Liver (tissue), 8 donors: ENCODE measurements at regions not wholly inside any gene's neighbourhood (a gene's known extent, or its start where the extent isn't known, plus 50 kb on each side); places are given as distances from the start of the nearest gene placed in this dataset.

Experiments
- DNase-seq: peaks from one replicate; pipeline ENCODE4 v3.0.0-alpha.2; 2017; ENCODE audit warnings: low spot score
- H3K27ac ChIP-seq, 2 donors: one replicate each; pipeline ENCODE4 v1.7.0; 2013; ENCODE audit warnings: inconsistent platforms in 2 of 2, low read length in 2 of 2, control low read depth in 1 of 2, low read depth in 1 of 2, mild to moderate bottlenecking in 1 of 2
- H3K27me3 ChIP-seq, 4 donors: one replicate each; pipeline versions ENCODE4 v1.6.1 to v1.7.0; 2013; ENCODE audit warnings: low read length in 3 of 4, inconsistent platforms in 1 of 4, mild to moderate bottlenecking in 1 of 4, moderate library complexity in 1 of 4; ENCODE audit not compliant: control insufficient read depth in 4 of 4, insufficient read depth in 4 of 4
- H3K36me3 ChIP-seq, 4 donors: one replicate each; pipeline versions ENCODE4 v1.6.1 to v1.7.0; 2013; ENCODE audit warnings: low read length in 3 of 4, mild to moderate bottlenecking in 3 of 4, low read depth in 1 of 4, moderate library complexity in 1 of 4; ENCODE audit not compliant: control insufficient read depth in 4 of 4, insufficient read depth in 3 of 4
- H3K4me1 ChIP-seq, 4 donors: one replicate each; pipeline versions ENCODE4 v1.6.1 to v1.7.0; 2013; ENCODE audit warnings: low read length in 3 of 4, mild to moderate bottlenecking in 3 of 4, moderate library complexity in 1 of 4; ENCODE audit not compliant: control insufficient read depth in 4 of 4, insufficient read depth in 4 of 4
- H3K4me3 ChIP-seq, 3 donors: one replicate each; pipeline versions ENCODE4 v1.6.1 to v1.7.0; 2013; ENCODE audit warnings: low read length in 3 of 3, control low read depth in 1 of 3, low read depth in 1 of 3, mild to moderate bottlenecking in 1 of 3
- H3K9ac ChIP-seq, 2 donors: one replicate each; pipeline ENCODE4 v1.7.0; 2013; ENCODE audit warnings: low read length in 2 of 2, mild to moderate bottlenecking in 2 of 2, moderate library complexity in 2 of 2, control low read depth in 1 of 2, low read depth in 1 of 2
- H3K9me3 ChIP-seq, 4 donors: one replicate each; pipeline versions ENCODE4 v1.6.1 to v1.7.0; 2013; ENCODE audit warnings: low read length in 3 of 4; ENCODE audit not compliant: control insufficient read depth in 4 of 4
- EGR1 ChIP-seq, 2 donors: IDR thresholded peaks; 2 replicates each; pipeline ENCODE4 v1.6.1; 2016 to 2018; ENCODE audit warnings: antibody characterized with exemption in 2 of 2, low read depth in 2 of 2
- FOXA1 ChIP-seq: IDR thresholded peaks from 2 replicates; pipeline ENCODE4 v1.6.1; 2016; ENCODE audit warnings: antibody characterized with exemption
- FOXA2 ChIP-seq: IDR thresholded peaks from 2 replicates; pipeline ENCODE4 v1.6.1; 2016; ENCODE audit warnings: antibody characterized with exemption
- GABPA ChIP-seq, 2 donors: IDR thresholded peaks in 1 of 2; conservative IDR thresholded peaks in 1 of 2; 2 replicates each; pipeline ENCODE4 v1.6.1; 2016; ENCODE audit warnings: antibody characterized with exemption in 2 of 2, mild to moderate bottlenecking in 1 of 2, moderate library complexity in 1 of 2
- HNF4A ChIP-seq, 2 donors: conservative IDR thresholded peaks; 2 replicates each; pipeline ENCODE4 v1.6.1; 2016; ENCODE audit warnings: antibody characterized with exemption in 2 of 2, mild to moderate bottlenecking in 2 of 2
- HNF4G ChIP-seq: IDR thresholded peaks from 2 replicates; pipeline ENCODE4 v1.6.1; 2016; ENCODE audit warnings: antibody characterized with exemption
- JUND ChIP-seq, 2 donors: IDR thresholded peaks; 2 replicates each; pipeline ENCODE4 v1.6.1; 2016; ENCODE audit warnings: antibody characterized with exemption in 2 of 2
- NR2F2 ChIP-seq: IDR thresholded peaks from 2 replicates; pipeline ENCODE4 v1.6.1; 2016; ENCODE audit warnings: antibody characterized with exemption
- RAD21 ChIP-seq, 2 donors: IDR thresholded peaks; 2 replicates each; pipeline ENCODE4 v1.6.1; 2016; ENCODE audit warnings: antibody characterized with exemption in 2 of 2, mild to moderate bottlenecking in 2 of 2
- RXRA ChIP-seq, 2 donors: IDR thresholded peaks; 2 replicates each; pipeline ENCODE4 v1.6.1; 2017 to 2018; ENCODE audit warnings: antibody characterized with exemption in 2 of 2, mild to moderate bottlenecking in 1 of 2
- SP1 ChIP-seq: IDR thresholded peaks from 2 replicates; pipeline ENCODE4 v1.6.1; 2018; ENCODE audit warnings: antibody characterized with exemption, mild to moderate bottlenecking
- TAF1 ChIP-seq: conservative IDR thresholded peaks from 2 replicates; pipeline ENCODE4 v1.6.1; 2016; ENCODE audit warnings: antibody characterized with exemption, mild to moderate bottlenecking
- YY1 ChIP-seq: IDR thresholded peaks from 2 replicates; pipeline ENCODE4 v1.6.1; 2016; ENCODE audit warnings: antibody characterized with exemption, mild to moderate bottlenecking
- WGBS: extraction: QIAGEN DNeasy Blood & Tissue Kit; methylation state at CpG from one replicate; pipeline ENCODE4 v1.1.7; 2013; 5-methylcytosine and 5-hydroxymethylcytosine counted together
- TF ChIP-seq, protein P1 (sequence below): IDR thresholded peaks from 2 replicates; pipeline ENCODE4 v1.6.1; 2016; ENCODE audit warnings: antibody characterized with exemption
- TF ChIP-seq, protein P2 (sequence below): IDR thresholded peaks from 2 replicates; pipeline ENCODE4 v1.6.1; 2016; ENCODE audit warnings: antibody characterized with exemption
- TF ChIP-seq, protein P3 (sequence below): fragments of 150-350 bp; IDR thresholded peaks from 2 replicates; pipeline ENCODE4 v1.5.1; 2017; ENCODE audit warnings: improper control_type of control experiment, low read depth, low read length; ENCODE audit not compliant: missing input control
- TF ChIP-seq, protein P4 (sequence below): IDR thresholded peaks from 2 replicates; pipeline ENCODE4 v1.6.1; 2016; ENCODE audit warnings: antibody characterized with exemption
- TF ChIP-seq, protein P5 (sequence below): IDR thresholded peaks from 2 replicates; pipeline ENCODE4 v1.6.1; 2016; ENCODE audit warnings: antibody characterized with exemption, mild to moderate bottlenecking
- donor health status: healthy.
- donor health status: healthy.
- donor health status: healthy.
- donor health status: healthy.
- donor health status: healthy.

DNA sequence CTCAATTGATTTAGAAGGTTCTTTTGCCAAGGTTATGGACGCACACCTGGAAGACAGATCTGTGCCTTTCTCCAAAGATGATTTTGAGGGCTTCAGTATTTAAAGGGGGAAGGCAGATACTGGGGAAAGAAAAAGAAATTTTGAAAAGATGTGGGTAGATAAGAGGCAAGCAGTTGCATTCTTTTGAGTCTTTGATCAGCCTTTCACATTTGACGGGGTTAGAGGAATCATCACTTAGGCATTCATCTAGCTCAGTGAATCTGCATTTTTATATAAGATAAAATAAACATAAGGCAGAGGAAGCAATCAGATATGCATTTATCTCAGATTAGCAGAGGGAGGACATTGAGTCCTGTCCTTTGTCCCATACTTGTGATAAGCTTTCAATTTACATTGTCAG is 243.4 kb upstream of the RAI14 start:
- TF ChIP-seq RXRA (IDR thresholded peaks at IDR 0.05) (no peak), GABPA (IDR thresholded peaks at IDR 0.05 in 1 of 2, conservative IDR thresholded peaks at IDR 0.05 in 1 of 2) (no peak), SP1 (no peak), HNF4G (no peak), HNF4A (conservative IDR thresholded peaks at IDR 0.05) (no peak)
- TF ChIP-seq, protein P1, sequence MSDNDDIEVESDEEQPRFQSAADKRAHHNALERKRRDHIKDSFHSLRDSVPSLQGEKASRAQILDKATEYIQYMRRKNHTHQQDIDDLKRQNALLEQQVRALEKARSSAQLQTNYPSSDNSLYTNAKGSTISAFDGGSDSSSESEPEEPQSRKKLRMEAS, result no peak

DNA sequence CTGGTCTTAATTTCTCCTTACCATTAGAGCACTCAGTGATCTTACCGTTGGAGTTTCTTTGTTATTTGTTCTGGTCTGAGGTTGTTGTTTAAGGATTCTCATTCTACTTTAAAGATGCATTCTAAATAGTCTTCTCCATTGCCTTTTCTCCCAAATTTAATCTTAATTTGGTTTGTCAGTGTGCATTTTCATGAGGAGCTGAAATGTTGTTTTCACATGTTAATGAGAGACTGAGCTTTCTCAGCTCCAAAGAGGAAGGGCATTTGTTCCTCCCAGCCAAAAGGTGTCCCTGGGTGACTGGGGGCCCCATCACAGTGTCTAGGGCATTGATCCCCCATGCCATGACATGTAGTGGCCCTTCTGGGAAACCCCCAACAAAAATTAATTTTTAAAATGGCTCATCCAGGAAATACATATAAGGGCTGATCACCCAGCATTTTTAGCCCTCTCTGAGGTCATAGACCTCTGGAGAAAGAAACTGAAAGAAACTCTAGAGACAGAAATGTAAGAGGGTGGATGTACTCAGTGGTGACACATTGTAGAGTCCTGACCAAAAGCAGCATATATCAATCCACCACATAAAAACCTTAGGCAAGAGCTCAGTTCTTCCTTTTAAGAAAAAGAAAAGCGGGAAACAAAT is 240.4 kb upstream of the RAI14 start:
- 66% methylated on average over 2 of the region's 2 CpGs for WGBS
- Histone ChIP-seq H3K4me1 (no peaks in the 10 kb centered on the region), H3K36me3 (no peaks in the 10 kb centered on the region)

More for the DNA sequence above, 243.4 kb upstream of the RAI14 start:
- no peaks in the 10 kb centered on the region for H3K4me1 ChIP-seq
- no peak for DNase-seq
- no peaks in the 10 kb centered on the region for H3K36me3 ChIP-seq
- no peak overlapping the region for H3K4me3 ChIP-seq
- peaks cover 0 to 1% (median 0%) of the 10 kb centered on the region in 4 donors for H3K9me3 ChIP-seq
- H3K9ac ChIP-seq, result no peak overlapping the region
- 71% methylated on average over 2 of the region's 2 CpGs for WGBS
- no peaks in the 10 kb centered on the region for H3K27me3 ChIP-seq
- H3K27ac ChIP-seq, result no peak overlapping the region

More for the DNA sequence above, 240.4 kb upstream of the RAI14 start:
- H3K9me3 ChIP-seq, result peaks cover 0 to 1% (median 0%) of the 10 kb centered on the region in 4 donors
- H3K27ac ChIP-seq, result no peak overlapping the region
- DNase-seq, result no peak
- H3K4me3 ChIP-seq, result no peak overlapping the region
- no peak overlapping the region for H3K9ac ChIP-seq
- TF ChIP-seq, protein P2, sequence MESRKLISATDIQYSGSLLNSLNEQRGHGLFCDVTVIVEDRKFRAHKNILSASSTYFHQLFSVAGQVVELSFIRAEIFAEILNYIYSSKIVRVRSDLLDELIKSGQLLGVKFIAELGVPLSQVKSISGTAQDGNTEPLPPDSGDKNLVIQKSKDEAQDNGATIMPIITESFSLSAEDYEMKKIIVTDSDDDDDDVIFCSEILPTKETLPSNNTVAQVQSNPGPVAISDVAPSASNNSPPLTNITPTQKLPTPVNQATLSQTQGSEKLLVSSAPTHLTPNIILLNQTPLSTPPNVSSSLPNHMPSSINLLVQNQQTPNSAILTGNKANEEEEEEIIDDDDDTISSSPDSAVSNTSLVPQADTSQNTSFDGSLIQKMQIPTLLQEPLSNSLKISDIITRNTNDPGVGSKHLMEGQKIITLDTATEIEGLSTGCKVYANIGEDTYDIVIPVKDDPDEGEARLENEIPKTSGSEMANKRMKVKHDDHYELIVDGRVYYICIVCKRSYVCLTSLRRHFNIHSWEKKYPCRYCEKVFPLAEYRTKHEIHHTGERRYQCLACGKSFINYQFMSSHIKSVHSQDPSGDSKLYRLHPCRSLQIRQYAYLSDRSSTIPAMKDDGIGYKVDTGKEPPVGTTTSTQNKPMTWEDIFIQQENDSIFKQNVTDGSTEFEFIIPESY, result no peak
- TF ChIP-seq EGR1 (IDR thresholded peaks at IDR 0.05; ENCODE audit: low read depth in 2 of 2) (no peak), YY1 (no peak), NR2F2 (no peak), SP1 (no peak), TAF1 (no peak), HNF4A (conservative IDR thresholded peaks at IDR 0.05) (no peak), FOXA1 (no peak), RXRA (IDR thresholded peaks at IDR 0.05) (no peak), FOXA2 (no peak), GABPA (IDR thresholded peaks at IDR 0.05 in 1 of 2, conservative IDR thresholded peaks at IDR 0.05 in 1 of 2) (no peak), HNF4G (no peak), RAD21 (IDR thresholded peaks at IDR 0.05) (no peak), JUND (IDR thresholded peaks at IDR 0.05) (no peak)
- TF ChIP-seq, protein P3, sequence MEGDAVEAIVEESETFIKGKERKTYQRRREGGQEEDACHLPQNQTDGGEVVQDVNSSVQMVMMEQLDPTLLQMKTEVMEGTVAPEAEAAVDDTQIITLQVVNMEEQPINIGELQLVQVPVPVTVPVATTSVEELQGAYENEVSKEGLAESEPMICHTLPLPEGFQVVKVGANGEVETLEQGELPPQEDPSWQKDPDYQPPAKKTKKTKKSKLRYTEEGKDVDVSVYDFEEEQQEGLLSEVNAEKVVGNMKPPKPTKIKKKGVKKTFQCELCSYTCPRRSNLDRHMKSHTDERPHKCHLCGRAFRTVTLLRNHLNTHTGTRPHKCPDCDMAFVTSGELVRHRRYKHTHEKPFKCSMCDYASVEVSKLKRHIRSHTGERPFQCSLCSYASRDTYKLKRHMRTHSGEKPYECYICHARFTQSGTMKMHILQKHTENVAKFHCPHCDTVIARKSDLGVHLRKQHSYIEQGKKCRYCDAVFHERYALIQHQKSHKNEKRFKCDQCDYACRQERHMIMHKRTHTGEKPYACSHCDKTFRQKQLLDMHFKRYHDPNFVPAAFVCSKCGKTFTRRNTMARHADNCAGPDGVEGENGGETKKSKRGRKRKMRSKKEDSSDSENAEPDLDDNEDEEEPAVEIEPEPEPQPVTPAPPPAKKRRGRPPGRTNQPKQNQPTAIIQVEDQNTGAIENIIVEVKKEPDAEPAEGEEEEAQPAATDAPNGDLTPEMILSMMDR, result no peak
- TF ChIP-seq, protein P4, sequence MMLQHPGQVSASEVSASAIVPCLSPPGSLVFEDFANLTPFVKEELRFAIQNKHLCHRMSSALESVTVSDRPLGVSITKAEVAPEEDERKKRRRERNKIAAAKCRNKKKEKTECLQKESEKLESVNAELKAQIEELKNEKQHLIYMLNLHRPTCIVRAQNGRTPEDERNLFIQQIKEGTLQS, result no peak
- TF ChIP-seq, protein P1, result no peak
- TF ChIP-seq, protein P5, sequence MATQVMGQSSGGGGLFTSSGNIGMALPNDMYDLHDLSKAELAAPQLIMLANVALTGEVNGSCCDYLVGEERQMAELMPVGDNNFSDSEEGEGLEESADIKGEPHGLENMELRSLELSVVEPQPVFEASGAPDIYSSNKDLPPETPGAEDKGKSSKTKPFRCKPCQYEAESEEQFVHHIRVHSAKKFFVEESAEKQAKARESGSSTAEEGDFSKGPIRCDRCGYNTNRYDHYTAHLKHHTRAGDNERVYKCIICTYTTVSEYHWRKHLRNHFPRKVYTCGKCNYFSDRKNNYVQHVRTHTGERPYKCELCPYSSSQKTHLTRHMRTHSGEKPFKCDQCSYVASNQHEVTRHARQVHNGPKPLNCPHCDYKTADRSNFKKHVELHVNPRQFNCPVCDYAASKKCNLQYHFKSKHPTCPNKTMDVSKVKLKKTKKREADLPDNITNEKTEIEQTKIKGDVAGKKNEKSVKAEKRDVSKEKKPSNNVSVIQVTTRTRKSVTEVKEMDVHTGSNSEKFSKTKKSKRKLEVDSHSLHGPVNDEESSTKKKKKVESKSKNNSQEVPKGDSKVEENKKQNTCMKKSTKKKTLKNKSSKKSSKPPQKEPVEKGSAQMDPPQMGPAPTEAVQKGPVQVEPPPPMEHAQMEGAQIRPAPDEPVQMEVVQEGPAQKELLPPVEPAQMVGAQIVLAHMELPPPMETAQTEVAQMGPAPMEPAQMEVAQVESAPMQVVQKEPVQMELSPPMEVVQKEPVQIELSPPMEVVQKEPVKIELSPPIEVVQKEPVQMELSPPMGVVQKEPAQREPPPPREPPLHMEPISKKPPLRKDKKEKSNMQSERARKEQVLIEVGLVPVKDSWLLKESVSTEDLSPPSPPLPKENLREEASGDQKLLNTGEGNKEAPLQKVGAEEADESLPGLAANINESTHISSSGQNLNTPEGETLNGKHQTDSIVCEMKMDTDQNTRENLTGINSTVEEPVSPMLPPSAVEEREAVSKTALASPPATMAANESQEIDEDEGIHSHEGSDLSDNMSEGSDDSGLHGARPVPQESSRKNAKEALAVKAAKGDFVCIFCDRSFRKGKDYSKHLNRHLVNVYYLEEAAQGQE, result no peak
- no peaks in the 10 kb centered on the region for H3K27me3 ChIP-seq
